ENCODE measurements at regions not wholly inside any gene's neighbourhood (a gene's known extent, or its start where the extent isn't known, plus 50 kb on each side); places are given as distances from the start of the nearest gene placed in this dataset.

- no peak for TF ChIP-seq CTCF (conservative IDR thresholded peaks at IDR 0.05; ENCODE audit: low read length)
- TF ChIP-seq EZH2phosphoT487 (IDR thresholded peaks at IDR 0.05; ENCODE audit: borderline replicate concordance) = no peak
Observed at GRCh38 chr7:46123756-46124343, 202.8 kb upstream of the IGFBP3 start.
